ENCODE measurements at regions not wholly inside any gene's neighbourhood (a gene's known extent, or its start where the extent isn't known, plus 50 kb on each side); places are given as distances from the start of the nearest gene placed in this dataset.
A peak's percentile ranks its signal among the peaks of the same experiment; 100 is the strongest.
"Not testable (repeated sequence)": the region's sequence is repeated elsewhere in the genome, so short reads cannot be mapped to it uniquely, and the experiment has no call there.

GRCh38 chr3:15851735-15852134 lies 54.0 kb upstream of the ANKRD28 start:
- no peak for DNase-seq (ENCODE audit: low read depth in 2 of 2, low spot score in 1 of 2)

- peak; percentile 2 to 21 for DNase-seq (ENCODE audit: low read depth in 2 of 2, low spot score in 1 of 2)
These were observed 61.0 kb upstream of the ANKRD28 start for GRCh38 chr3:15858547-15859506.

DNA sequence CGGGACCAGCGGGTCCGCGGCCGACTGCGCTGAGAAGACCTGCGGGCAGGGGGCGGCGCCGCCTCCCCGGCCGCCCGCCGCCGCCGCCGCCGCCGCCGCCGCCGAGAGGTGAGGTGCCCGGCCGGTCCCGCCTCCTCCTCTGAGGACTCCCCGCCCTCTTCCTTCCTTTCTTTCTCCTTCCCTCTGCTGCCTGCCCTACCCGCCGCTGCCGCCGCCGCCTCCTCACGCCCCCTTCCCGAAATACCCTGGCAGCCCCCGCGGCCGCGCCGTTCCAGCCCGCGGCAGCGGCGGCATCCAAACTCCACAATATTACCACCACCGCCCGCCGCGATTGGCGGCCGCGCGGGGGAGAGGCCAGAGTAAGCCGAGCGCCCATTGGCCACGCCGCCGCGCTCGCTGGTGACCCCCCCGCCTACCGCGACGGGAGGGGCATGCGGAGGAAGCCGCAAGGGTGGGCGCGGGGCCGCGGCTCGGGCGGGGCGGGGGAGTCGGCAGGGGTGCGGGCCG lies 61.8 kb upstream of the ANKRD28 start:
- peak; percentile 38 to 44 for DNase-seq (ENCODE audit: low read depth in 2 of 2, low spot score in 1 of 2)

DNA sequence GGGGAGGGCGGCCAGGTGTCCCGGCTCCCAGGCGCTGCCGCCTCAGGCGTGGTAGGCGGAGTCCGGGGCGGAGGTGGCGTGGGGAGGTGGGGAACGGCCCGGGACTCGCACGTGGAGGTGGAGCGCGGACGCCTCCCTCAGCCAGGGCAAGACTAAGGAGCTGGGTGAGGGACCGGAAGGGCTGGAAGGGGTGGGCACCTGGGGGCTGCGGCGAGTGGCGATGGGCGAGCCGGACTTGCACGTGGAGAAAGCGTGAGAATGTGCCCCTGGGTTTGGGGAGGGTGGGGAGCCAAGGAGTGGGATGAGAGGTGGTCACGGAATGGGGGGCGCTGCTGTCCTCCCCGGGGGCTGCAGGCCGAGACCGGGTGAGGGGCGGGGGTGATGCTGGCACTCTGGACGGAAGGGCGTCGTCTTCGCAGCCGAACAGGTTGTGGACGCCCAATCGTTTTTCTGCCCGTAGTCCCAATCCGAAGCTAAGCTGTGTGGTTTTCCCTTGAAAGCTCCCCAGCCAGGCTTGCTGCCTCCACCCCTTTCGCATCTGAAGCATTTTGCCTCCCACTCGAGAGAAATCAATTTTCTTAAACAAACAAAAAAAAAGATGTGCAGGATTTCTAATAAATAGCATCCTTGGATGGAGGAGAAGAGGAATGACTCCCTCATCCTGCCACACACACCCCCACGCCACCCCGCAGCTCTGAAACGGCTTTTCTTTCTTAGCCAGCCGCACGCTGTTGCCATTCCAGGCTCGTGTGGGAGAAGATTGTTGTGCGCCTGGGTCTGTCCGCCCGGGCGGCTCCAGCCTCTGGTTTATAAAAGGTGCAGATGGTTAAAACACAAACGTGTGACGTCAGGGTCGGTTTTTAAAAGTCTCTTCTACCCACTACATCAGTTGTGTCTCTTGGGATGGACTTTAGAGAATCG lies 62.5 kb upstream of the ANKRD28 start:
- DNase-seq (ENCODE audit: low read depth in 2 of 2, low spot score in 1 of 2): no peak

DNA sequence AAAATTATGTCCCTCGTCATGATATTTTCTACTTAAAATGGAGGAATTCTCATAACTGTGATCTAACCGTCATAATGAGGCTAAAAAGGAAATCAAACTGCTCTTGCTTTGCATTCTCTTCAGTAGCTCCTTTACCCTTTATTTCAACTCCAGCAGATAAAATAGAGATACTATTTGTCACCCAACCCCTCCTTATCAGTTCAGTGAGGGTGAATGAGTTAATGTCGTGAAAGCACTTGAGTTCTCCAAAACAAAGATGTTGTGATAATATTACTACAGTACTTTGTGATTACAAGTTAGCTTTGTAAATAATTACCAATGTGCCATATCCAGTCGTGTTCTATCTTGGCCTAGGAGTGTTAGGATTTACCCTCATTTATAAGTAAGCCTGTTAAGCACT lies 63.4 kb upstream of the ANKRD28 start:
- DNase-seq (ENCODE audit: low read depth in 2 of 2, low spot score in 1 of 2): no peak

DNA sequence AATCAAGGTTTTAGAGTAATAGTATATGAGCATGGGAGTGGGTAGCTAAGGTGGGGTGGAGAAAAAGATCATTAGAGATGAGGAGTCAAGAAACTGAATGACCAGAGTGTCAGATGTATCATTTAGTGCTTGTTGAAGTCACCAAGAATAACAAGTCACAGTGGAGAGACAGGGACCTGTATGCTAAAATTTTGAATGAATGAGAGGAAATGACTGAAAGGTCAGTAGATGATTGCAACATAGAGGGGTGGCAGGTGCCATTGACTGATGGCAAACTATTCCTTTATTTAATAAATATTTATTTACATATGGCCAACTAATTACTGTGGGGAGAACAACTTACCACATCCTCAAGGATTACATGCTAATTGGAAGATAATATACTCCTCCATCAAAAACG lies 75.0 kb upstream of the ANKRD28 start:
- DNase-seq (ENCODE audit: low read depth in 2 of 2, low spot score in 1 of 2): no peak

DNA sequence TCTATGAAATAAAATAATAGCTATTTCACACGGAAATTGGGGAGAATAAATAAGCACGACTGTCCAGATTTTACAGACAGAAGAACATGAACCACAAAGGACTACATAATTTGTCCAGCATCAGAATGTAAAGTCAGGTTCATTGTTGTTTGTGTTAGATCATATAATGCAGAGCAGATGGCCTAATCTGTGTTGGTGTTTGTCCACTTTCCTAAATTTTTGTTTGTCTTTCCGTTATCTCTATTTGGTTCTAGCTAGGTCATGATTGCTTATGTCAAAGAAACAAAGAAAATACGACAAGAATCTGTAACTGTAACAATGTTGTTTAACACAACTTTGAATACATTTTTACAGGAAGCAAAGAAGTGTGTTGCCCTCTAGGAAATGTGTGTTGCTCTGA lies 75.6 kb upstream of the ANKRD28 start:
- DNase-seq (ENCODE audit: low read depth in 2 of 2, low spot score in 1 of 2): no peak

- no peak for DNase-seq (ENCODE audit: low read depth in 2 of 2, low spot score in 1 of 2)
These were observed 77.4 kb upstream of the ANKRD28 start for GRCh38 chr3:15875016-15875689.

DNA sequence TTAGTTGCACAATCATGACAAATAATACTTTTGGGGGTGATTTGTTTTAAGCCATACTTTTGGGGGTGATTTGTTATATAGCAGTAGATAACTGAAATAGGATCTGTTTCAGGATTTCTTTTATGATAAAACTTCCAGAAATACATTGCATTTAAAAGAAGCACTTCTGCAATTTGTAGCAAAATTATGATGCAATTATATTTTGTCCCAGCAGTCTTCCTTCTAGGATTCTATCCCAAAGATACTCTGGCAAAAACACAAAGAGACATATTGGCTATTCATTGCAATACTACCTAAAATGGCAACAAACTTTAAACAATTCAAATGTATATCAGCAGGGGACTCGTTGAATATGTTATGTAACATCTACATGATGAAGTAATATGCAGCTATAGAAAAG lies 78.9 kb upstream of the ANKRD28 start:
- DNase-seq (ENCODE audit: low read depth in 2 of 2, low spot score in 1 of 2): no peak

DNA sequence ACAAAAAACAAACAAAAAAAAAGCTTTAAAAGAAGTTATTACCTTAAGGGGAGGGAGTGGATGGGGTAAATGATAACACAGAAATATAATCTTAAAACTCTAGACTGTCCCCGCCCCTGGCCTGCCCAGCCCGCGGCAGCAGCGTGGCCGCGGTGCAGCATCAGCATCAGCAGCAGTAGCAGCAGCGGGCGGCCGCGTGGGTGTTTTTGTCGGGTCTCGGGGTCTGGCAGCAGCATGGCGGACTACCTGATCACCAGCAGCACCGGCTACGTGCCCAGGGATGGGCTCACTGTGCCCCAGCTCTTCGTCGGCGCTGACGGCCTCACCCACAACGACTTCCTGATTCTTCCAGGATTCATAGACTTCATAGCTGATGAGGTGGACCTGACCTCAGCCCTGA lies 80.0 kb upstream of the ANKRD28 start:
- DNase-seq (ENCODE audit: low read depth in 2 of 2, low spot score in 1 of 2): no peak

GRCh38 chr3:15879787-15880186 lies 82.0 kb upstream of the ANKRD28 start:
- not testable (repeated sequence) for DNase-seq (ENCODE audit: low read depth in 2 of 2, low spot score in 1 of 2)

- DNase-seq (ENCODE audit: low read depth in 2 of 2, low spot score in 1 of 2): no peak
These were observed 84.8 kb upstream of the ANKRD28 start for GRCh38 chr3:15882577-15882976.

DNA sequence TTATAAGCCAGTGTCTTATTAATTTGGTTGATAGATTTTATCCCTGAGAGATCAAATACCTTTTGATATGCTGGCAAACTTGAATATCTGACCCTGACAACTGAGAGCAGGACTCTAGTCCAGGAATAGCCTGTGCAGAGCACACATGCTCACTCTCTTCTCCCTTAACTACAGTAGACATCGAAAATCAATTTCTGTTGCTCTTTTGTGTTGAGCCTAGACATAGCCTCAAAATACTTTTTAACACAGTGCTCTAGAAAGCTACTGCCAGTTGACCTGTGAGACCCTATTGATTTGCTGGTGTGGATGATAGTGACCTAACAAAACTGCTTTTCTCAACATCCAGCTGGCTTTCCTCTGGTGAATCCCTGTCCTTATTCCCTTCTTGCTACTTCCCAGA lies 86.4 kb upstream of the ANKRD28 start:
- no peak for DNase-seq (ENCODE audit: low read depth in 2 of 2, low spot score in 1 of 2)

GRCh38 chr3:15886521-15886920 lies 88.7 kb upstream of the ANKRD28 start:
- no peak for DNase-seq (ENCODE audit: low read depth in 2 of 2, low spot score in 1 of 2)

DNA sequence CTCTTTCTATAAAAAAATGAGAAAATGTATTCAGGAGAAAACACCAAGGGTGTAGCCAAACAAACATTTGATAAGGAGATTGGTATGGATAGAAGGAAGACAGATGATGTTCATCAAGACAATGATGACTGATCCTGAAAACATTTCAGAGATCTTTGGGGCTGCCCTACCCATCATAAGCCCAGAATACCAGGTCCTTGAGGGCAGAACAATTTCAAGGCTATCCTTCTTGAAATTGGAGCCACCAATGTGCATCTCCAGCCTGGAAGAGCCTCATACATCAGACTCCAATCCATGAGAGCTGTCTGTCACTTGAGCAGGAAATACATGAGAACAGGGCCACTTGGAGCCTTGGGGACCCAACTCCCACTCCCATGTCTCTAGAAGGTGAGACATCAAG lies 89.5 kb upstream of the ANKRD28 start:
- no peak for DNase-seq (ENCODE audit: low read depth in 2 of 2, low spot score in 1 of 2)

DNA sequence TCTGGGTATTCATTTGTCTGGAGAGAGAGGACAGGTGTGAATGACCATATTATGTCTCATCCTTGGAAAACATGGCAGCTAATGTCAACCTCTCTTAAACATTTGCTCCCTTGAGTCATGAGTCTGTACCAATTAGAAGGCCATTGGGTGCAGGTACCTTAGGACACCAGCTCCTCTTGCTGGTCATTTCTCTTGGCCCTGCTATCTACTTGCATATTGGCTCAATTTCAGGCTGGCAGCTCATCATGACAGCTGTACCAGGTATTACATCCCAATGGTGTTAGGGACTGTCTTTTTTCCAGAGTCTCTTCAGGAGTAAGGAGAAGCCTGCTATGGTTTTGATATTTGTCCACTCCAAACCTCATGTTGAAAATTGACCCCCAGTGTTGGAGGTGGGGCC lies 92.2 kb upstream of the ANKRD28 start:
- no peak for DNase-seq (ENCODE audit: low read depth in 2 of 2, low spot score in 1 of 2)

DNA sequence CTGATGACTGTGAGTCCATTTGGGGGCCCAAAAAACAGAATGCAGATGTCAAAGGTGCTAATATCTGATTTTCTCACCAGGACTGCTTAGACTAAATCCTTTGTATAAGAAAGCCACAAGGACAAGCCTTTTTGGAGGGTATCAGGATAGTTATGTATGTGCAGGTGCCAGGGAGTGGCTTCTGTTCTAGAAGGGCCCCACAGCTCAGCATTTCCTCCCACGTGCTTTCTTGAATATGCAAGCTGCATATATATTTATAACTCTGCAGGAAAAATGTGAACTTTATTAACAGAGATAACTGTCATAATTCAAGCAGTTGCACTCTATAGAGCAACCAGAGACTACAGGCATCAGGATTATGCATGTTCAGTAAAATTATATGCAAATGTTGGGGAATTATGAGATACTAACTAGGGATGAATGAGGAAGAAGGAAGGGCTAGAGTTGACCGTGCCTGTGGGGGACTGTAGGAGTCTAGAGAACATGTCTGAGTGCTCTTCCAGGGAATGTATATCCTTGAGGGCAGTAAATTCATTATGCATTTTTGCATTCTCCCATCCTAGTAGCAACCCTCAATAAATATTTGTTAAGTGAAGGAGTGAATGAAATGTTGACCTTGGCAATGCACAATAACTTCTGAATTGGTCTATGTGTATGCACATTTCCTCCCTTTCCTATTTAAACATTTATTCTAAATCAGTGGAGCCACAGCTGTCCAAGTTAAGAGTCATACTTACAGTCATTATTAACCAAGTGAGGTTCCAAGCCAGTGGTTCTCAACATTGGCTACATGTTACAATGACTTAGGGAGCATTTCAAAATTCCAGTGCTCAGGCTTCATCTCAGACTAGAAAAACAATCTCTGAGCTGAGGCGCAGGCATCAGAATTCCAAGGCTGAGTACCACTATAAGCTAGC lies 94.8 kb upstream of the ANKRD28 start:
- no peak for DNase-seq (ENCODE audit: low read depth in 2 of 2, low spot score in 1 of 2)

DNA sequence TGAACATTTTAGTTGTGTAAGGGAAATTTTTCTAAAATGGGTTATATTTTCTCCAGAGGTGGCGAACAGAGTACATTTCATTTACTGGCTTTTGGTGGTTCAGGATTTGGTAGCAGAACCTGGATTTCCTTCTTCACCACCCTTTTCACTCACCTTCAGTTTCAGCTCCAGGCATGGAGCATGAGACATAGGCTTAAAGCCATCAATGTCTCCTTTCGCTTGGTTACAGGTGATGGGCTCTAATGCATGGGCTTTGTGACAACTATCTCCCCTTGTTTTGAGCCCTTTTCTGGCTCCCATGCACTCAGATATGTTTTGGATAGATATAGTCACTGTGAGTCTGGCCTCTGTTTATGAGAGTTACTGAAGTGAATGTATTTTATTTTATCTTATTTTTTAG lies 96.6 kb upstream of the ANKRD28 start:
- DNase-seq (ENCODE audit: low read depth in 2 of 2, low spot score in 1 of 2): no peak

DNA sequence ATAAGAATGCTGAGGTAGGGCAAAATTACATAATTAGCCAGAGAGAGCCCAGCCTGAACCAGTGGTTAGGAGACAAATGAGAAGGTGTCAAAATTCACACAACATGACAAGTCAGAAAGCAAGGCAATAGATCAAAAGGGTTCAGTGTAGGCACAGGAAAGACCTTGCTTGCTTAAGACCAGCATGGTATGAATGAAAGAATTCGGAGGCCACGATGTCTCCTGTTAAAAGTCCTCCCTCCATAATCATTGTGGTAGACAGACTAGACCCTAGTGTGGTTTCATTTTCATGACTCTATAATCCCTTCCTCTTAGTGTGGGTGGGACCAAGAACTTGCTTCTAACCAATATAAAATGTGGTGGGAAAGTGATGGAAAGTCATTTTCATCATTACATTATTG lies 98.7 kb upstream of the ANKRD28 start:
- no peak for DNase-seq (ENCODE audit: low read depth in 2 of 2, low spot score in 1 of 2)

DNA sequence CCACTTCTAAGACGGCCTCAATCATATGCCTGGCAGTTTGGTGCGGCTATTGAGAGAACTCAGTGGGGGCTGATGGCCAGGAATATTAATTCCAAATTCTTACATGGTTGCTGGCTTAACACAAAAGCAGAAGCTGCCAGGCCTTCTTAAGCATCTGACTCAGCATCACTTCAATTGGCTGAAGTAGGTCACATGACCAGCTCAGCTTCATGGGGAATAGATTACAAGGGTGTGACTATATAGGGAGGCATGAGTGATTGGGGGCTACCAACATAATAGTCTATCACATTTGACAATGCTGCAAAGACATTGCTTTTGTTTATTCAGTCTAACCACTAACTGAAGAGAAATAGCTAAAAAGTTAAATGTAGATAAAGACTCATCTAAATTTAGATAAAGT lies 101.6 kb upstream of the ANKRD28 start:
- no peak for DNase-seq (ENCODE audit: low read depth in 2 of 2, low spot score in 1 of 2)

Measured in stimulated activated CD8-positive, alpha-beta memory T cell treated with anti-CD3 and anti-CD28 coated beads, Interleukin-4, amount 100 ng/mL, for 1 hour (primary cell).